ENCODE measurements at regions not wholly inside any gene's neighbourhood (a gene's known extent, or its start where the extent isn't known, plus 50 kb on each side); places are given as distances from the start of the nearest gene placed in this dataset.

DNA sequence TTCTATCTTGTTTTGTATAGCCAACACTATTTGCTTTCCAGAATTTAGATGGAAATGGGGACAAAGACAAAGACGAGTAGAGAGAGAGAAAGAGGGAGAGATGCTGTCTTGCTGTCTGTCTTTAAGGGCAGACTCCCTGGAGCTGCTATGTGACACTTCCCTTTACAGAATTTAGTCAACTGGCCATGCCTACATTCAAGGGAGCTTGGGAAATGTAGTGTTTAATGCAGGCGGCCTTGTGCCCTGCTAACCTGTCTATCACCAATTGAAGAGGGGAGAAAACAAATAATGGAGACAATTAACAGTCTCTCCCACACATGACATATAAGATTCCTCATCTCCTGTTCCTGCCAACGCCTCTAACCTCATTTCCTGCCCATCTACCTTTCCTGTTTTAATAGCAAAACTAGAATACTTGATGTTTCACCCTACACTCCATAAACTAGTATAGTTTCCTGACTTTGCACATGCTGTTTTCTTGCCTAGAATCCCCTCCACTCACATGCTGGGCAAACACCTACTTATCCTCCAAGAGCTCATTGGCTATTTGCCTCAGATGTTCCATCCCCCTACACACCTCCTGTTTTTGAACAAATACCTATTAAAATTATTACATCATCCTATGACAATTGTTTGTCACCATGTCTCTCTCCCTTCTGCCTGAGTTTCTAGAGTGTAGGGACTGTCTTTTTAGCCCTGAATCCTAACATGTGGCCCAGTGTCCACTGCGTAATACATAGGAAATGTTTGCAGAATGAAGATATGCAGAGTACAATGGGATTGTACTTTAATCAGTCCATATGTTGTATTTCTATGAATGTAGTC is 117.2 kb downstream of the SLC25A24 start:
- no peak for DNase-seq (ENCODE audit: low read depth)

DNA sequence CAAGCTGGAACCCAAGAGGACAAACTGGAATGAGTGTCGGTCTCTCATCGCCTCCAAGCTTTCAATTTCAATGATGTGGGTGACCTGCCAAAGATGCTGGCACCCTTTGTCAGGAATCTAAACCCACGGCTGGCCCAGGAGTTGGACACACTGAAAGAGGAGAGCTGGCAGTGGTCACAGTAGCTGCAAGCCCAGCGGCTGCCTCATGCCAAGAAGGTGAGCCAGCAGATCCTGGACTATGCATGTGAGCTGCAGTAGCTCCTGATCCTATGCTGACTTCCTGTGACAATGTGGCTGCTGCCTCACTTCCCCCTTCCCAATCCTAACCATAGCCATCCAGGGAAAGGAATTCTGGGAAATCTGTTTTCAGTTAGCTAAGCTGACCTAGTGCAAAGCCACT is 117.0 kb upstream of the VAV3 start:
- no peak for DNase-seq (ENCODE audit: low read depth)

DNA sequence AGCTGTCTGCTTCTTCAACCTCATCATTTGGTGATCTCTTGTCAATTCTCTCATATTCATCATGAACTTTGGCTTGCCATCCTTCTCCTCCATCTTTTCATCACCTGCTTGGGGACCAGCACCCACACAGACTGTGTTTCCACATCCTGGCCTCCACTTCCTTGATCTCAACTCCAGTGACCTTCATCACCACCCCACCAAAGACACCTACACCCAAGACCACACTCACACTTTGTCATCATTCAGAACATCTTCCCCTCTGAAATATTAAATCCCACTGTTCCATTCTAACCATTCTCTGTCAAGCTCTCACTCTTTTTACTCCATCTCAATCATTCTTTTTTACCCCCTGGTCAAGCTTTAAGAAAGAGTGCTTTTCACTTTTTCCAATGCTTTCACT is 115.5 kb upstream of the VAV3 start:
- no peak for DNase-seq (ENCODE audit: low read depth)

DNA sequence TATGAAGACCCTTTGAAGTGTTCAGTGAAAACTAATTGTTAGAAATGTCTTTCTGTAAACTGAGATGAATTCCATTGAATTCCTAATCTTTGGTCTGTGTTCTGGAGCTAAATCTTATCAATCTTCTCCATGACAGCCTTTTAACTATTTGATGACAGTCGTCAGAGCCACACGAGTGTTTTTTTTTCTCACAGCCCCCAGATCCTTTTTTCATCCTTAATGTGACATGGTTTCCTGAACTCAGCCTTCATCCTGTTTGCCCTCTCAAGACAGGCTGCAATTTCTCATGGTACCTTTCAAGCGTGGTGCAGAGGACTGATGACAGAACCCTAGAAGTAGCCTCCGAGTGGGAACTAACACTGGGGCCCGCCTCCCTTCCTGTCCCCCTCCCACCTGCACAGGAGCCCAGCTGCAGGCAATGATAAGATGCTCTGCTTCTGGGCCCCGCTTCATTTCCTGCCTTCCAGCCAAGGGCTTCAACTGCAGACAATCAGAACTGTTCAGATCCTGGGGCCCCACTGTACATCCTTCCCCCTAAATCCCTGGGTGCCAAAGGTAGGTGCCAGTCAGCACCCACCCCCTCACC is 114.6 kb upstream of the VAV3 start:
- DNase-seq (ENCODE audit: low read depth), result no peak

DNA sequence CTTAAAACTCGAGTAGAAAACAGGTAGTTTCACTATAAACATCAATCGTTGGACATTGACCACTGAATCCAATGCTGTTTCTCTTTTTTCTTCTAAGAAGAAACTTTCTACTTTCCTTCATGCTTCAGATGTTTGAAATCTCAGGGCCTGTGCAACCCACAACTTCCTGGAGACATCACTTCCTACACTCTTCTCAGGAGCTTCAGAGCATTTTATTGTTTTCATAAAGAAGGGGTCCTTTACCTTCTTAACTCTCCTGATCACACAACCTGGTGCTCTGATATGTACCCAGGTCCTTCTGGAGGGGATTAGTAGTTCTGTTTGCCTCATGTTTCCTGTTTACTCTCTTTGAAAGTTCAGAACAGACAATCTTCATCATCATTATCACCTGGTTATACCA is 113.0 kb upstream of the VAV3 start:
- no peak for DNase-seq (ENCODE audit: low read depth)

DNA sequence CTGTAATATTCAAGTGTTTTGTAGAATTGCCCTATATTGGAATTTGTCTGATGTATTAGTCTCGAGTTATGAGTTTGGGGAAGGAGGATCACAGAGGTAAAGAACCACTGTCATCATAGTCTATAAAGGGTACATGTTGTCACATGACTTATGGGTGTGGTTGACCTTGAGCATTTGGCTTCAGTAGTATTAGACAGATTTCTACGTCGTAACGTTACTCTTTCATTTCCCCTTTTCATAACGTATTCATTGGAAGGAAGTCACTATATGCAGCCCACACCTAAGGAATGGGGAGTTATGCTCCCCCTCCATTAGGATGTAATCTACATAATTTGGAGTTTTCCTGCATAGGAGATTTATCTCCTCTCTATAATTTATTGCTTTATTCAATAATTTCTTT is 110.1 kb upstream of the VAV3 start:
- DNase-seq (ENCODE audit: low read depth), result no peak

DNA sequence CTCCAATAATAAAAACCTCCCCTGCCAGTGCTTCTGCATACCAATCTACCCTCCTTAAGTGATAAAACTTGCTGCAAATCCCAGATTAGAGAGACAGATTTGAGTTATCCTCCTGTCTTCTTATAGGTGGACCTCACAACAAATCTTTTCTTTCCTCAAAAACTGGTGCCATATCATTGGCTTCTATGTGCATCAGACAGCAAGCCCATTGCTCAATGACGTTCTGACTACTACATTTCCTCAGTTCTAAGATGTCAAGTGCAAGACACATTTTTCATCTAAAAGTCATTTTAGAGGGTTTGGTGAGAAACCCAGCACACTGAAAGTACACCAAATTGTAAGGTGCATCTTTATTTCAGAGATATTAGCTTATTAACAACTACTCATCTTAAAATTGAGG is 107.8 kb upstream of the VAV3 start:
- no peak for DNase-seq (ENCODE audit: low read depth)

DNA sequence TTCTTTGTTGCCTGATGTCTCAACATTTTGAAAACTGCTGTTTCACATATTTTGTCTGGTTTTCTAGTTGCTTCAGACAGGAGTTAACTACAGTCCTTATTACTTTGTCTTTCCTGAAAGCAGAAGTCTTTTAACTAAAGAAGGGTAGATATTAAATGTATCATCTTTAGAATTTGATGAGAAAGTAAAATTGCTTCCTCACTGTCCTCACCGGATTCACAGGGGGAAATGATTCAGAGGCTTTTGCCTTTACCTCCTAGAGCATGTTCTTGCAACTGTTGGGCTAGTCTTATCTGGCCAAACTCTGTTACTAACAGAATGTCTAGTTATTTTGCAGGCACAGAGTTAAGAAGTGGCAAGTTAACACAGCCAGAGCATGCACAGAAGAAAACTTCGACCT is 107.2 kb upstream of the VAV3 start:
- DNase-seq (ENCODE audit: low read depth), result no peak

DNA sequence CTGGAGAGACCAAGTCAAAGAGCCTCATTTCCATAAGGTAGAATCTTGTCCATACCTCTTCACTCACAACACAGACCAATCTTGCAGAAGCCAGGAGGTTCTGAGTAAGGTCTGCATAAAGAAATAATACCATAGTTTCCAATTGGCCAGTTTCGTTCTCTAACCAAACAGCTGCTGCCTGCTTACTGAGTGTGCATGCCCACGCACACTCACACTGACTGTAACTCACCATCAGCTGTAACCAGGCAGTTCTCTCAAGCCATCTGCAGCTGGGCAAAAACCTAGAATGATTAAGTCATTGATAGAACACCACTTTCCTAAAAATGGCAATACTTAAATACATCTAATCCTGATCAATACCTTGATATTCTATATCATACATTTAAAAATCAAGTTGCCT is 106.6 kb upstream of the VAV3 start:
- DNase-seq (ENCODE audit: low read depth), result peak; percentile 35

DNA sequence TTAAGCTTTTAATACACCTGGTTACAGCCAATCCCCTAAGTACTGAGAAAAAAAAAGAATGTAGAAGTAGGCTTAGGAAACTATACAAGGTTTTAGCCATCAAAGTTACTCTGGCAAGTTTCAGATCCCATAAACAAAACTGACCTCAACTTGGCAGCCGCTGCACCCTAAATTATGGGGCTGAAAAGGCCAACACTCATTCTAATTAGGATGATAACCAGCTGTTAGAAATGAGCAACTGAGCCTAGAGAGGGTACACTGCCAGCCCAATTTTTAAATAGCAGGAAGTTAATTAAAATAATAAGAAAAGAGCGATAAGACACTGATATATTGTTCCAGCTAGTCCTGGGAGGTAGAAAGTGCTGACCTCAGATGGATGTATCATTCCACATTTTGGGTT is 105.7 kb upstream of the VAV3 start:
- no peak for DNase-seq (ENCODE audit: low read depth)

DNA sequence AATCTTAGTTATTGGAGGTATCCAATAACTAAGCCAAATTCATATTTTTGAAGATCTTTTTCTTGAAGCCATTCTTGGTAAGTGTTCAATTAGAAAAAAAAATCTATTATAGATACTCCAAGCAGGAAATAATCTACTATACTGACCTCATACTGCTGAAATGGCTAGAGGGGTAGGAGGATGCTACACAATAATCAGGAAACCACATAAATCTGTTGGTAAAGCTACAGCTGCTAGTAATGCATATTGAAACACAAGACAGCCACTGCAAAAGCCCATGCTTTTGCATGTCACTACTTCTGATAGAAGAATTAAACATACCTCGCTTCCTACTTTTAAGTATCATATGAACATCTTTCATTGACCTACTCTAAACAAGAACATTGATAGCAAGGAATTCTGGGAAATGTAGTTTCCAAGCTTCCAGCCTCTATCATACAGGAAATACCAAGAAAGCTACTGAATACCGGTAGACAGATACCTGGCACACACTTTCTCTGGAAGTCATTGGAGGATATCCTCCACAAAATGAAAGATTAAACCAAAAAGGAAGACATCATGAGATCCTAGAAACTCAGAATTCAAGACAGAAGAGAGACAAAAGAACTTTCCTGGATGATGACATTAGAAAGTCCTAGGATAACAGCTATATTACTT is 103.0 kb upstream of the VAV3 start:
- DNase-seq (ENCODE audit: low read depth), result no peak

DNA sequence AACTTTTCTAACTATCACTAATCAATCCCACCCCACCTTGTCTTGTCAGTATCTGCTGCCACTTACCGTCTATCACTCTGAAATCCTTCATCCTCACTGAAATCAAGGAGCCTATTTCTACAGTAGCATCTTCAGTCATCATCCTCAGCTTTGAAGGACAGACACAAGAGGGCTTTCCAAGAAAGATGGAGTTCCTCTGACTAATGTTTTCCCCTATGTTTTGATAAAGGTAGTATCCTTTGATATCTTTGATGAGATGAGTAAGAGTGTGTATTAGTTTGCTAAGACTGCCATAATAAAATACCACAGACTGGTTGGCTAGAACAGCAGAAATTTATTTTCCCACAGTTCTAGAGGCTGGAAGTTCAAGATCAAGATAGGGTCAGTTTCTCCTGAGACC is 101.8 kb upstream of the VAV3 start:
- DNase-seq (ENCODE audit: low read depth), result no peak

DNA sequence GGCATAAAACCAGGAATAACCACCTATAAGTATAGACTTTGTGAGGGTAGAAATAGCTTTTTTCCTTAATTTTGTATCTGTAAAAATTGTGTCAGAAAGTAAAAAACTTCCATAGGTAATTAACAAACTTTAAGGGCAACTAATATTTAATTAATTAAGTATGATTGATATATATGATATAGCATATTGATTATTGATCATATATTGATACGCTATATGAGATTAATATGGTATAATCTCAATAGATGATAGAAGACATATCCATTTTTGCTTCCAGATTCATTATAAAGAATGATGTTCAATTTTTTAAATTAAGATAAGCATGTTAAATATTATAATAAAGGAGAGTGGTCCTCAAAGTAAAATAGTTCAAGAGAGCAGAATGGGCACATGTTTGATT is 99.3 kb upstream of the VAV3 start:
- no peak for DNase-seq (ENCODE audit: low read depth)

DNA sequence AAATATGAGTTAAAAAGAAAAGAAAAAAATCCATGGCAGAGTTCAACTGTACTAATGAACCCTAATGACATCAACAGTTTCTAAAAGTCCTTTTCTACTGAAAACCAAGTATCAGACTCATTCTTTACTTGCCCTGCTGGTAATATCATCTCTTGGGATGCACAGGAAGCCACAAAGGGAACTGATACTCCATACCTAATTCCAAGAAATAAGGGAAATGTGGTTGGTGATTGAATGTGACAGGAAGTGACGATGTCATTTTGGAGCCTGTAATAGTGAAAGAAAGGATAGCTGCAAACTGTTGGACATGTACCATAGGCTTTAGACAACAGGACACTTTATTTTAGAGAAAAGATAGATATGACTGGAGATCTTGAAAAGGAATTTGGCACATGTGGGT is 98.7 kb upstream of the VAV3 start:
- no peak for DNase-seq (ENCODE audit: low read depth)

DNA sequence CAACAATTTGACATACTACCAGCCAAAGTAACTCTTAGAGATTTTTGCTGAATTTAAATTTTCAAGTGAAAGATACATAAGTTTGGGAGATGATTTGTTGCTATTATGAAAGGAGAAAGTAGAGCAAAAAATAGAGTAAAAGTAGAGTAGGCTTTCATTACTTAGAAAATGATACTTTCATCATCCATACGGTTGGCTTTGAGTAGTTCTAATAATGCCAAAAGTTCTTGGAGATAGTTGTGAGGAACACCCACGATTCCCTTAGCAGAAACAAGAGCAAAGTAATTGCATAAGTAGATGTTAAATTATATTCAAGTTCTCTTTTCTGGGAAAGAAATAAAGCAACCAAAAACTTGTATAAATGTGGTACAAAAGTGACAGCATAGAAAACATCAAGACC is 95.0 kb upstream of the VAV3 start:
- no peak for DNase-seq (ENCODE audit: low read depth)

DNA sequence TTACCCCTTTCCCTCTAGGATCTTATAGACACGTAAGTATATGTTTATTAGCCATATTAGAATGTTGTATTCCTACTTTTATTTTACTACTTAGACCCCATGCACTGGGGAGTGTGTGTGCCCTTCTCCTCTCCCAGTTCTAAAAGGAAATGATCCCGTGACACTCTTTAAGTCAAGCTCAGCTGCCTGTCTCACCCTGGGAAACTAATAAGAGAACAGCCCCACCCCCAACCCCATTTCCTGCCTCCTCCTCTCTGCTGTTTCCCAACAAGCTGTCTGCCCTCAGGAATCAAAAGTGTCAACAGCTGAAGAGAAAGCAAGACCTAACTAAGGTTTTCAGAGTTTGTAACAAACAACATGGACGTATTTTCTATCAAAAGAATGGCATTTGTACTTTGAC is 92.6 kb upstream of the VAV3 start:
- peak; percentile 78 for DNase-seq (ENCODE audit: low read depth)

DNA sequence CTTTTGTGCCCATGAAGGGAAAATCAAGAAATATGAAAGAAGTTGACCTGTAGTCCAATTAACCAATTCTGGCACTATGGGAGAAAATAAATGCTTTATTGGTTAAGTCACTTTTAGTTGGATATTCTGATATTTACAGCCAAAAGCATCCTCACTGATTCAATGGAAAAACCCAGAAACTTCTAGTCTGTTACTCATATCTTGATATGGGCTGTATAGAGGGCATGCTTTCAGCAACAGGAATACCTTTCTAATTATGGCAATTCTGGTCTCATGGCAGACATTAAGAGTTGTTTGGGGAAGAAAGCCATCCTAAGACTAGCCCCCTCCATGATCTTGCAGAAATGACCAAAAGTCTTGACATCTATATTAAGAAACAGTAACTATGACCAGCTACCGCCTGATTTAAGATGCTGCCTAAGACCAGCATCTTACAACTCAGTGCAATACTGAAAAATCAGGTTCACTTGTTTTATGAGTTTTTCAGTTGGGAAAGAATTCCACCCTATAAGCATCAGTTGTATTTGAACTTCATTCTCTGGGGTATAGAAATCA is 91.5 kb upstream of the VAV3 start:
- no peak for DNase-seq (ENCODE audit: low read depth)

DNA sequence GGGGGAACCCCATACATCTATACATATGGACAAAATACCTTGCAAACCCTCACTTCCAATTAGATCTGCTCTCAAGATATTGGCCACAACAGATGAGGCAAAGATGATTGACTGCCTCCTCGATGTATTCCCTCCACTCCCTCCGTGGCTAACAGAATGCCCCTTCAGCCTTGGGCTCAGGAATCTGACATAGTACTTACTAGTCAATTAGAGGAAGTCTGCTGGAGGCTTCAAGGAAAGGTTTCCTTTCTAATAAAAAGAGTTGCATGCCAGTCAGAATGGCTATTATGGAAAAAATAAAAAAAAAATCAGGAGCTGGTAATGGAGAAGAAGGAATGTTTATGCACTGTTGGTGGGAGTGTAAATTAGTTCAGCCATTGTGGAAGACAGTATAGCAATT is 90.4 kb upstream of the VAV3 start:
- no peak for DNase-seq (ENCODE audit: low read depth)

DNA sequence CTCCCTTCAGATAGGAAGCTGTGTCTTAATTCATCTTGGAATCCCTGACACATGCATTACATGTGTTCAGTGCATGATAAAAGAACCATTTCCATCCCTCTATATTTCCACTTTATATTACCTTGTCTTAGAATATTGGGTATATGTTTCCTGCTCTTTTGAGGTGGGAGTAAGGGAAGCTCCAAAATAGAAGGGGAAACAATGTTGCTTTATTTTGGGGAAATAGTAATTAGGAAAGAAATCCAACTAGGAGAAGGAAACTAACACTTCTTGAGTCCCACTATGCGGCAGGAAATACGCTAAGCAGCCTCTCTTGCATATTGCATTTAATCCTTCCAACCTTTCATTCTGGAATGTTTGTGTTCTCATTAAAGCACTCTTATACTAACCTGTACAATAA is 89.4 kb upstream of the VAV3 start:
- no peak for DNase-seq (ENCODE audit: low read depth)

DNA sequence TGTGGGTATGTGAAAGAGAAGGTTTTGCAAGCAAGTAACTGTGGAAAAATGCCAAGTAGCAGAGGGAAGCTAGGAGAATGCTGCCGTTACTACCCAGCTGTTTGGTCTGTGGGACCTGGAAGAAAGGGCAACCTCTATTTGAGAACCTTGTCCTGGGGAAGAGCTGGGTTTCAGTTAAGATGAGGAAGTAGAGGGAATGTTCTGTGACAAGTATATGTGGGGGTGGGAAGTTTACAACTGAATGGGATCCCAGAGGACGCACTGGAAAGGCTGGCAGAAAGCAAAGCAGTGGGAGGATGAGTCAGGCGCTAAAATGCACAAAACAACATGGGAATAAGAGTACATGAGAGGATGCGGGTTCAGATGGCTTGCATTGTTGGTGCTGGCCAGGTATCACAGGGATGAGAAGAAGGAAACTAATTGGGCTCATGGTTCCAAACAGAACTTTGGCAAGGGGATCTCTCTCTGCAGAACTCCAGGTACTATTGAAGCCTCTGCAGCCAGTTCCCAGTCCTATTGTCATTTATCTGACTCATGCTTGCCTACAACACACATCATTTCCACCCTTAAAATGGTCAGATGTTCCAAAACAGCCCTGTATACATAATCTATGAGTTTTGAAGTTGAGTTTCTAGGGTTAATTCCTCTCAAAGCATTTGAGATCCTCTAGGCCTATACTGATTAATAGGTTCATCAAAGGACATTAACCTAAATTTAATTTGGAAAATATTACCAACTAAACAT is 88.5 kb upstream of the VAV3 start:
- peak; percentile 62 for DNase-seq (ENCODE audit: low read depth)

DNA sequence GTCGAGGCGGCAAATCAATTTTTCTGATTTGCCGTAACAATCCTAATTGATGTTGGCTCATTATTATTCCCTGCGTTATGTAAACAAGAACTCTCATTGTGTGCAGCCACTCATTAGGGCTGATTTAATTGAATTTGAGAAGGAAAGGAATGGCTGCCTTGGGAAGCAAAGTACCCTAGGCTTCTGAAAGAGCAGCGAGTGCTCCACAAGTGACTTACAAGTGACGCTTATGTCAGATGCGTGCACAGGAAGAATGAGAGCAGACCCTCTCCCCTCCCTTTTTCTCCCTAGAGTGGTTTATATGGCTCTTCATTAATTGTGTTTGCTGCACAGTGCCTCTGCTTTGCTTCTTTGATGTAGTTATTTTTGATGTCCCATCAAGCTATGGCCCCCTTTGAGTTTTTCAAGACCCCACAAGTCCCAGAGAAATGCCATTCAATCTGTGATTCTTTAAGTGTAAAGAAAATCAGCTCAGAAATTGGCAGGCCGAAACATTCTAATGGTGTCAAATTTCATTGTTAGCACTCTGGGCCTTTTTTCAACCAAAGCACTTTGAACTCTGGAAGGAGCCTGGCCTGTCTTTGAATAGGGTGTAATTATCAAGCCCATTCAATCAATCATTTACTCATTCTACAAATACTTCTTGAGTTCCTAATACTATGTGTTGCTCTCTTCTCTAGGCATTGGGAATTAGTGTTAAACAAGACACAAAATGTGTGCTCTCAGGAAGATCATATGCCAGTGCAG is 86.8 kb upstream of the VAV3 start:
- DNase-seq (ENCODE audit: low read depth), result no peak

Measured in myocyte (in vitro differentiated cells).